KOPT-K1 (cell line): ENCODE measurements at regions not wholly inside any gene's neighbourhood (a gene's known extent, or its start where the extent isn't known, plus 50 kb on each side); places are given as distances from the start of the nearest gene placed in this dataset.

Experiments used
- H3K27ac ChIP-seq: fragments of 200-600 bp; sonication (generic); 2 replicates; pipeline ENCODE4 v1.5.1; 2016; ENCODE audit warnings: antibody characterized with exemption, mild to moderate bottlenecking, low read depth, low read length; ENCODE audit not compliant: poor library complexity, severe bottlenecking
- H3K36me3 ChIP-seq: fragments of 200-600 bp; sonication (generic); 2 replicates; pipeline ENCODE4 v1.5.1; 2017; ENCODE audit warnings: antibody characterized with exemption, mild to moderate bottlenecking, low read length, moderate library complexity; ENCODE audit not compliant: insufficient read depth
- H3K9me3 ChIP-seq: fragments of 200-600 bp; sonication (generic); 2 replicates; pipeline ENCODE4 v1.5.1; 2017; ENCODE audit warnings: antibody characterized with exemption, low read length, mild to moderate bottlenecking; ENCODE audit not compliant: insufficient read depth, poor library complexity, severe bottlenecking

- Histone ChIP-seq H3K9me3 (no peaks in the 10 kb centered on the region), H3K36me3 (no peaks in the 10 kb centered on the region), H3K27ac (no peak overlapping the region)
These were observed 1242.2 kb downstream of the OTOL1 start for GRCh38 chr3:162738784-162739183.

GRCh38 chr3:162740941-162741596 is 1244.5 kb downstream of the OTOL1 start:
- no peaks in the 10 kb centered on the region for H3K36me3 ChIP-seq
- no peak overlapping the region for H3K27ac ChIP-seq
- H3K9me3 ChIP-seq, result no peaks in the 10 kb centered on the region

GRCh38 chr3:162742159-162742717 is 1245.6 kb downstream of the OTOL1 start:
- Histone ChIP-seq H3K9me3 (no peaks in the 10 kb centered on the region), H3K27ac (no peak overlapping the region), H3K36me3 (no peaks in the 10 kb centered on the region)

- Histone ChIP-seq H3K9me3 (peaks cover 7% of the 10 kb centered on the region), H3K27ac (no peak overlapping the region), H3K36me3 (no peaks in the 10 kb centered on the region)
These were observed 1246.5 kb downstream of the OTOL1 start for GRCh38 chr3:162743091-162743490.

- Histone ChIP-seq H3K9me3 (peaks cover 4% of the 10 kb centered on the region), H3K27ac (no peak overlapping the region), H3K36me3 (no peaks in the 10 kb centered on the region)
These were observed 1264.2 kb downstream of the OTOL1 start for GRCh38 chr3:162760789-162761188.

GRCh38 chr3:162764051-162764807 is 1267.6 kb downstream of the OTOL1 start:
- H3K36me3 ChIP-seq, result no peaks in the 10 kb centered on the region
- H3K27ac ChIP-seq, result no peak overlapping the region

GRCh38 chr3:162764808-162765071 is 1268.1 kb downstream of the OTOL1 start:
- Histone ChIP-seq H3K27ac (no peak overlapping the region), H3K36me3 (no peaks in the 10 kb centered on the region)

More at GRCh38 chr3:162764051-162764807, 1267.6 kb downstream of the OTOL1 start:
- peaks cover 15% of the 10 kb centered on the region for H3K9me3 ChIP-seq

GRCh38 chr3:162765524-162765923 is 1268.9 kb downstream of the OTOL1 start:
- no peak overlapping the region for H3K27ac ChIP-seq
- H3K36me3 ChIP-seq, result no peaks in the 10 kb centered on the region
- peaks cover 15% of the 10 kb centered on the region for H3K9me3 ChIP-seq

More at GRCh38 chr3:162764808-162765071, 1268.1 kb downstream of the OTOL1 start:
- H3K9me3 ChIP-seq, result peaks cover 15% of the 10 kb centered on the region

GRCh38 chr3:162769564-162769963 is 1273.0 kb downstream of the OTOL1 start:
- Histone ChIP-seq H3K27ac (no peak overlapping the region), H3K36me3 (no peaks in the 10 kb centered on the region), H3K9me3 (peaks cover 15% of the 10 kb centered on the region)

- peaks cover 13% of the 10 kb centered on the region for H3K9me3 ChIP-seq
These were observed 1273.9 kb downstream of the OTOL1 start for GRCh38 chr3:162770551-162770950.

GRCh38 chr3:162774613-162775100 is 1278.0 kb downstream of the OTOL1 start:
- Histone ChIP-seq H3K36me3 (no peaks in the 10 kb centered on the region), H3K9me3 (no peaks in the 10 kb centered on the region), H3K27ac (no peak overlapping the region)

More at GRCh38 chr3:162770551-162770950, 1273.9 kb downstream of the OTOL1 start:
- H3K36me3 ChIP-seq, result no peaks in the 10 kb centered on the region
- H3K27ac ChIP-seq, result no peak overlapping the region

GRCh38 chr3:162776148-162776547 is 1279.5 kb downstream of the OTOL1 start:
- no peaks in the 10 kb centered on the region for H3K9me3 ChIP-seq
- no peak overlapping the region for H3K27ac ChIP-seq
- H3K36me3 ChIP-seq, result no peaks in the 10 kb centered on the region

- Histone ChIP-seq H3K36me3 (no peaks in the 10 kb centered on the region), H3K27ac (no peak overlapping the region), H3K9me3 (no peaks in the 10 kb centered on the region)
These were observed 1280.5 kb downstream of the OTOL1 start for GRCh38 chr3:162777118-162777517.

GRCh38 chr3:162780313-162780712 is 1283.7 kb downstream of the OTOL1 start:
- H3K27ac ChIP-seq, result no peak overlapping the region

GRCh38 chr3:162799910-162800309 is 1303.3 kb downstream of the OTOL1 start:
- H3K9me3 ChIP-seq, result no peaks in the 10 kb centered on the region
- no peak overlapping the region for H3K27ac ChIP-seq
- H3K36me3 ChIP-seq, result no peaks in the 10 kb centered on the region

More at GRCh38 chr3:162780313-162780712, 1283.7 kb downstream of the OTOL1 start:
- no peaks in the 10 kb centered on the region for H3K9me3 ChIP-seq
- H3K36me3 ChIP-seq, result no peaks in the 10 kb centered on the region
